GM19240 (cell line): ENCODE measurements at regions not wholly inside any gene's neighbourhood (a gene's known extent, or its start where the extent isn't known, plus 50 kb on each side); places are given as distances from the start of the nearest gene placed in this dataset.

Experiments
- DNase-seq: peaks from one replicate; pipeline ENCODE4 v3.0.0; 2011; ENCODE audit warnings: low spot score; ENCODE audit not compliant: insufficient read length

GRCh38 chr2:5039241-5039975 is 652.8 kb upstream of the SOX11 start:
- no peak for DNase-seq

GRCh38 chr2:5040571-5040970 is 651.6 kb upstream of the SOX11 start:
- no peak for DNase-seq

- no peak for DNase-seq
Observed at GRCh38 chr2:5041501-5041900, 650.7 kb upstream of the SOX11 start.

GRCh38 chr2:5042666-5043440 is 649.3 kb upstream of the SOX11 start:
- DNase-seq, result no peak

- DNase-seq, result no peak
Observed at GRCh38 chr2:5051300-5051699, 640.9 kb upstream of the SOX11 start.

DNA sequence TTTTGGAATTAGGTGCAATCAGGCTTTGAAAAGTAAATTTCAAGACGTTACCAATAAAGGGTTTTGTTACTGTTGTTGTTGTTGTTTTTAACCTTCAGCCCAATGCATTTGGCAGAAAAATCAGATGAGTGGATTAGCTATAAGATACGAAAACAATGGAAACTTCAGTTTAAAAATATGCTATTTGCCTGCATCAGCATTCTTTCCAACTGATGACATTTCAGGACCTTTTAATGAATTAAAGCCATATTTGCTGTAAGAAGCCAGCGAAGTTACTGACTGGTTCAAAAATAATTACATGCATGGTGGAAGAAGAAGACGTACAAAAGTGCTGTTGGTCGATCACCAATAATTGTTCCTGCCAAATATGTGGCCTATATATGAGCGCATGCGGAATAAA is 639.3 kb upstream of the SOX11 start:
- no peak for DNase-seq

DNA sequence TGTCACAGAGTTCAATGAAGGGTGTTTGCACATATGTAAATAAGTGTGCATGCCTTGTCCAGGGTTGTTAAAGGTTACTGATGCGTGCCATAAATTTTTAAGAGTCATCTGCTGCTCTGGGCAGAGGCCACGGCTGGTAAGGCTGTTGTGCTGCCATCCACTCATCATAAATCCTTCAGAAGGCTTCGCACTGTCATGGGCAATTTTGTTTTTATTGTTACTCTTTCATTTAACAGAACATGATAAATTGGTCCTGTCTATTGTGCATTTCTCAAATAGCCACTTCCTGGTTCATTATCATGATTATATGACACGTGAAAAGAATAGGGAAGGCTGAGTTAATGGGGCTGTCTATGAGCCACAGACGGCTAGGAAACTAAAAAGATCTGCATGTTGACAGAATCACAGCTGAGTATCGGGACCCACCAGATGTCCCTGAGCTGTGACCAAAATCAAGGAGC is 634.3 kb upstream of the SOX11 start:
- no peak for DNase-seq

DNA sequence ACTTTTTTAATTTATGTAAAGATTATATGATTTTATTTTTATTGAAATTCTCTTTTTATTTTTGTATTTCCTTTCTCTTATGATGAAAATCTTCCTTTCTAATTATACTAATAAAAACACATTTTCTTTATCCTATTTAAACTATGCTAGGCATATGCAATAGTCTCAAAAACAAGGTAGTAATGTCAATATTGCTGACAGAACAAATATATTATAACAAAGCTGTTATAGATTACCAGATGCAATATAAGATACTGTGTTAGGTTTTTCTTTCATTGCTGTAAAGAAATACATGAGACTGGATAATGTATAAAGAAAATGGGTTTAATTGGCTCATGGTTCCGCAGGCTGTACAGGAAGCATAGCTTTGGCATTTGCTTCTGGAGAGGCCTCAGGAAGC is 631.2 kb upstream of the SOX11 start:
- DNase-seq, result no peak

DNA sequence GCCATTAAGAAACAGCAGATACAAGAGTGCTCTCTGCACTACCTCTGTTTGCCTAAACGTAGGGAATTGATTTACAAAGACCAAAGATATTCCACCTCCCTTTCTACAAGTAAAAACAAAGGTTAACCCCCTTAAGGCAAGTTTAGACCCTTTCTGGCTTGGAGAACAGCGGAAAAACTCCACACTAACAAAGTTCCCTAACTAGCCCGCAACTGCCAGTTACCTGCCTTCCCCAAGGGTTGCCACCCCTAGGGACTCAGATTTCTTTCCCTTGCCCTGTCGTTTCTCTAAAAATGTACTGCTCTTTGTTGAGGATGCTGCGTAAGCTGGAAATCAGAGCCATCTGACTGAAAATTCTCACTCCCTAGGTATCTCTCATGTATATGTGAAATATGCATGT is 627.5 kb upstream of the SOX11 start:
- no peak for DNase-seq

DNA sequence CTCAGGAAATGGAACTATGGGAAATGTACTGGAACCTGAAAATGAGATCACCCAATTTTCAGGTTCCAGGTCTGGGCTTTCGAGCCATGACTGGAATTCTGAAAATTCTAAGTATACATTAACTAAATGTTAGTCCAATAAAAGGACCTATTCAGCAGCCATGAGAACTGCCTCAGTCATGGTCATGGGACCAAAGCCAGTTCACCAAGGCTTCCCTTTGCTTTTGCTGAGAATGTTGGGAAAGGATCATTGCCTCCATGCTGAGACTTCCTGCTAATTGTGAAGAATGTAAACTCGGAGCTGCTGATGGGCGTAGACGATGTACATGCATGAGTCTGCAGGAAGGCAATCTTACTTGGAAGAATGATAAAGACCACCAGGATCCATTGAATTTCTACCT is 624.4 kb upstream of the SOX11 start:
- no peak for DNase-seq

- no peak for DNase-seq
Observed at GRCh38 chr2:5070257-5070656, 621.9 kb upstream of the SOX11 start.

DNA sequence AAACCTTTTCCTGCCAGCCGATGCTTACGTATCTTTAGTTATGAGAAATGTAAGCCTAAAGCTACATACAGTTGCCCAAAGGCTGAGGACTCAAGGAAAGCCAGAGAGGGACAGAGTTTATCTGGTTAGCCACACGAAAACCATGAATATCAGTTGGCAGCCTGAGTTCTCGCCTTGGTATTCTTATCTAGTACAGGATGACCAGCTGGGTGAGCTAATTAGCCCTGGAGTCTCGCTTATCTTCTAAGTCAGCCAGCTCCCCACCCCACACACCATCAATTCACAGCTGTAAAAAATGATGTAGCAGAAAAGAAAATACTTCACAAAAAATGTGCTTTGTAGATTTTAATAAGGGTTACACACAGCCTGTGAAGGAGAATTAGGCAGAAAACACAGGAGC is 617.5 kb upstream of the SOX11 start:
- no peak for DNase-seq

GRCh38 chr2:5076599-5076998 is 615.6 kb upstream of the SOX11 start:
- no peak for DNase-seq

- DNase-seq, result no peak
Observed at GRCh38 chr2:5077479-5078089, 614.6 kb upstream of the SOX11 start.

- DNase-seq, result no peak
Observed at GRCh38 chr2:5083402-5083801, 608.8 kb upstream of the SOX11 start.

- DNase-seq, result no peak
Observed at GRCh38 chr2:5089409-5089808, 602.8 kb upstream of the SOX11 start.

GRCh38 chr2:5093056-5093455 is 599.1 kb upstream of the SOX11 start:
- DNase-seq, result no peak

DNA sequence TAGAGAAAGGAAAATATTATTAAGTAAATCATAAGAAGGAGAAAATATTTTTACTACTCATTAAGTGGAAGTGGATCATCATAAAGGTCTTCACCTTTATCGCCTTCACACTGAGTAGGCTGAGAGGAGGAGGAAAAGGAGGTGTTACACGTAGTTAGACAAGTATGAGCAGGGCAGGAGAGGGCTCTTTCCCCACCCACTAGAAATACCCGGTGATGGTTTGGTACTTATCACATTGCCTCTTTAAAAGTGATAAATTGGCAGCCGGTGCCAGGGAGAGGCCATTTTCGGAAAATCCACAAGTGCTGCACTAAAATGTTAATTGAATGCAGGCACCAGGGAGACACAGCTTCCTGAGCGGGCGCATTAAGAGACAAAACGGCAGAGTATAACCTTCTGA is 598.7 kb upstream of the SOX11 start:
- DNase-seq, result no peak

GRCh38 chr2:5094192-5094591 is 598.0 kb upstream of the SOX11 start:
- no peak for DNase-seq

DNA sequence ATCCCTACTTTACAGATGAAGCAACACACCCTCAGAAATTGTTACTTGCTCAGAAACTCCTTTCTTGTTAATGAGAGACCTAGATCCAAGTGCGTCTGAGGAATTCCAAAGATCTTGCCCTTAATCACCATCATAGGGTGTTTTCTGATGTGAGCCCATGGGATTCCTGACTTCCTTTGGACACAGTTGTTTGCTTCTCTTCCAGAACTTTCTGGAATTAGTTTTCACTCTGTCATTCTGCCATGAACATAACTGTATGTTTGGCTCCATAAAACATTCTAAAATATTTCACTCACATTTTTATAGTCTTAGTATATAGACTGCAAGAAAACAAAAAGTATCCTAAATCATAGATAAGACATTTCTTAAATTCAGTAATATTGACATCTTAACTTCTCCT is 593.9 kb upstream of the SOX11 start:
- DNase-seq, result no peak

- no peak for DNase-seq
Observed at GRCh38 chr2:5102823-5103222, 589.4 kb upstream of the SOX11 start.

- no peak for DNase-seq
Observed at GRCh38 chr2:5111581-5111980, 580.6 kb upstream of the SOX11 start.

GRCh38 chr2:5119046-5119445 is 573.1 kb upstream of the SOX11 start:
- DNase-seq, result no peak
